ENCODE measurements at regions not wholly inside any gene's neighbourhood (a gene's known extent, or its start where the extent isn't known, plus 50 kb on each side); places are given as distances from the start of the nearest gene placed in this dataset.
A peak's percentile ranks its signal among the peaks of the same experiment; 100 is the strongest.
"Not testable (repeated sequence)": the region's sequence is repeated elsewhere in the genome, so short reads cannot be mapped to it uniquely, and the experiment has no call there.

GRCh38 chrX:44675362-44676024, 132.8 kb upstream of the FUNDC1 start:
- DNase-seq (ENCODE audit: low spot score), result peak; percentile 12

DNA sequence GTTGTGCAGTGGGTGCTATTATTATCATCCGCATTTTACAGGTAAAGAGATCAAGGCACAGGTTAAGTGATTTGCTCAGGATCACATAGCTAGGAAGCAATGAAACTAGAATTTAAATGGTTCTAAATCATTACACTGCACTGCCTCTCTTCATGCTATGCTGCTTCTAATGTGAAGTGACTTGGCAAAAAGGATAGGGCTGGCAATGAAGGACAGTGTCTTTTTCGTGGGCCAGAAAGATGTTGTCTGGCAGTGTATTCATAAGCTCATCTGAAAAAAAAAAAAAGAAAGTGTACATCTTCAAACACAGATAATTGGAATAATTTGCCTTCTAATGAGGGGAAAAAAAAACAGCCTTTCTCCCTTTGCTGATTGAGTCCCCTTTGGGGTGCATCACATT, 132.2 kb upstream of the FUNDC1 start:
- DNase-seq (ENCODE audit: low spot score), result no peak

- no peak for DNase-seq (ENCODE audit: low spot score)
Observed at GRCh38 chrX:44669626-44670025, 127.0 kb upstream of the FUNDC1 start.

DNA sequence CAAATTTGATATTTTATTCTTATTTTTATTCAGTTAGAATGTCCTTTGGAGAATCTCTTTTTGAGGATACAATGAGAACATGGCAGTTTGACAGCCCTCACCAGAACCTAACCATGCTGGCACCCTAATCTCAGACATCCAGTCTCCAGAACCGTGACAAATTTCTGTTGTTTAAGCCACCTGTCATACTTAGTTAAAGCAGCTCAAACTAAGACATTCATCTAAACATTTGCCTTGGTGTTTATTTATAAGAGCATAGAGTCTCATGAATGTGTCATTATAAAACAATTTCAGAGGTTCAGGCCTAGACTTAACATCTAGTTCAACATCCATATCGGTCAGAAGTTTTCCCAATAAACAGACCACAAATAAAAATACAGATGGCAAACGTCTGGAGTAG, 125.1 kb upstream of the FUNDC1 start:
- no peak for DNase-seq (ENCODE audit: low spot score)

DNA sequence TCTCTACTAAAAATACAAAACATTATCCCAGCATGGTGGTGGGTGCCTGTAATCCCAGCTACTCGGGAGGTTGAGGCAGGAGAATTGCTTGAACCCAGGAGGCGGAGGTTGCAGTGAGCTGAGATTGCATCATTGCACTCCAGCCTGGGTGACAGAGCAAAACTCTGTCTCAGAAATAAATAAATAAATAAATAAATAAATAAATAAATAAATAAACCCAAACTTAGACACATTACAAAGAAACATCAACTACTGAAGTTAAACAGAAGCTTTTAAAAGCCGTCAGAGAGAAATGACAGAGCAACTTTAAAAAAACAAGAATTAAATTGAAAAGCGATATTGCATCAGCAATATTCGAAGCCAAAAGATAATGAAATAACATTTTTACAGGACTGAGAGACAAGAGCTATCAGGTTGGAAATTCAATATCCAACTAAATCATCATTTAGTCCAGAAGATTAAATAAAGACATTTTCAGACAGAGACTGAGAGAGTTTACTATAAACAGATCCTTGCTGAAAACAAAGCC, 115.1 kb upstream of the FUNDC1 start:
- not testable (repeated sequence) for DNase-seq (ENCODE audit: low spot score)

- DNase-seq (ENCODE audit: low spot score), result no peak
Observed at GRCh38 chrX:44651358-44651757, 108.7 kb upstream of the FUNDC1 start.

- no peak for DNase-seq (ENCODE audit: low spot score)
Observed at GRCh38 chrX:44643723-44644122, 101.1 kb upstream of the FUNDC1 start.

- no peak for DNase-seq (ENCODE audit: low spot score)
Observed at GRCh38 chrX:44637282-44637681, 94.6 kb upstream of the FUNDC1 start.

DNA sequence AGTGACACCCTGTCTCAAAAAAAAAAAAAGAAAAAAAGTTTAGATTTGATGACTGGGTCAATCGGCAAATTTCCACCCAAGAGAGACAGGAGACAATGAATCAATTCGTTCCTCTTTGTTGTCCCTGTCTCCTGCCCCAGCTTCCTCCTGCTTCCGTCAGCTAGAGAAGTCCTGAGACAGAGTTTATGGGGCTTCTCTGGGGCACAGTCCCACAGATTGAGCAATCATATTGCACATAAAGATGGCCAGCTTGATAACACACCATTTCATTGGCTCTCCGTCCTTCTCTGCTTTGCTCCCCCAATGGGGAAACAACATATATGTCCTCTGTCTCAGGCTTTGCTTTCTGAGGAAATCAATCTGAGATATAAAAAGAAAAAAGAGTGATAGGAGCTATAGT, 78.4 kb upstream of the FUNDC1 start:
- no peak for DNase-seq (ENCODE audit: low spot score)

GRCh38 chrX:44619039-44619438, 76.4 kb upstream of the FUNDC1 start:
- no peak for DNase-seq (ENCODE audit: low spot score)

GRCh38 chrX:44596277-44596676, 53.6 kb upstream of the FUNDC1 start:
- no peak for DNase-seq (ENCODE audit: low spot score)

Small RNA genes lying in the stretch of these regions (small RNA-seq; reads per million reads assigned to genes)
- gene RN7SL291P, result 0 to 0.04 reads per million in 2 experiments

Data from SK-N-DZ (cell line).